ENCODE measurements at regions not wholly inside any gene's neighbourhood (a gene's known extent, or its start where the extent isn't known, plus 50 kb on each side); places are given as distances from the start of the nearest gene placed in this dataset.

- H3K4me3 Mint-ChIP-seq (ENCODE audit: low read depth) = no peak overlapping the region
These were observed 83.3 kb upstream of the MKLN1 start for GRCh38 chr7:131244259-131244852.

GRCh38 chr7:131249003-131249402 lies 78.7 kb upstream of the MKLN1 start:
- H3K27ac Mint-ChIP-seq = peak overlapping the region; percentile 15
- H3K4me1 Mint-ChIP-seq (ENCODE audit: low read depth) = peaks cover 7% of the 10 kb centered on the region
- DNase-seq (ENCODE audit: low spot score, unreplicated experiment) = no peak
- H3K27me3 Mint-ChIP-seq = peaks cover 4% of the 10 kb centered on the region
- no peak for TF ChIP-seq CTCF (IDR thresholded peaks at IDR 0.05; ENCODE audit: unreplicated experiment)
- peaks cover 6% of the 10 kb centered on the region for H3K9me3 Mint-ChIP-seq (ENCODE audit: low read depth)
- H3K4me3 Mint-ChIP-seq (ENCODE audit: low read depth) = no peak overlapping the region
- peaks cover under 1% of the 10 kb centered on the region for H3K36me3 Mint-ChIP-seq (ENCODE audit: insufficient read depth)

More at GRCh38 chr7:131244259-131244852, 83.3 kb upstream of the MKLN1 start:
- peaks cover 1% of the 10 kb centered on the region for H3K27me3 Mint-ChIP-seq
- DNase-seq (ENCODE audit: low spot score, unreplicated experiment) = no peak
- peaks cover 4% of the 10 kb centered on the region for H3K4me1 Mint-ChIP-seq (ENCODE audit: low read depth)
- TF ChIP-seq CTCF (IDR thresholded peaks at IDR 0.05; ENCODE audit: unreplicated experiment) = no peak
- H3K9me3 Mint-ChIP-seq (ENCODE audit: low read depth) = no peaks in the 10 kb centered on the region
- H3K36me3 Mint-ChIP-seq (ENCODE audit: insufficient read depth) = no peaks in the 10 kb centered on the region
- no peak overlapping the region for H3K27ac Mint-ChIP-seq

GRCh38 chr7:131249483-131249882 lies 78.2 kb upstream of the MKLN1 start:
- Mint-ChIP-seq H3K4me3 (ENCODE audit: low read depth) (no peak overlapping the region), H3K9me3 (ENCODE audit: low read depth) (peaks cover 11% of the 10 kb centered on the region), H3K27me3 (peaks cover 4% of the 10 kb centered on the region), H3K4me1 (ENCODE audit: low read depth) (peaks cover 7% of the 10 kb centered on the region), H3K36me3 (ENCODE audit: insufficient read depth) (peaks cover 4% of the 10 kb centered on the region), H3K27ac (no peak overlapping the region)
- no peak for TF ChIP-seq CTCF (IDR thresholded peaks at IDR 0.05; ENCODE audit: unreplicated experiment)
- DNase-seq (ENCODE audit: low spot score, unreplicated experiment) = no peak

GRCh38 chr7:131250331-131250730 lies 77.3 kb upstream of the MKLN1 start:
- Mint-ChIP-seq H3K36me3 (ENCODE audit: insufficient read depth) (peaks cover 7% of the 10 kb centered on the region), H3K4me1 (ENCODE audit: low read depth) (peaks cover 7% of the 10 kb centered on the region), H3K27ac (no peak overlapping the region), H3K9me3 (ENCODE audit: low read depth) (peaks cover 17% of the 10 kb centered on the region), H3K4me3 (ENCODE audit: low read depth) (no peak overlapping the region), H3K27me3 (peaks cover 4% of the 10 kb centered on the region)
- TF ChIP-seq CTCF (IDR thresholded peaks at IDR 0.05; ENCODE audit: unreplicated experiment) = no peak
- no peak for DNase-seq (ENCODE audit: low spot score, unreplicated experiment)

GRCh38 chr7:131251371-131251770 lies 76.3 kb upstream of the MKLN1 start:
- H3K4me3 Mint-ChIP-seq (ENCODE audit: low read depth) = no peak overlapping the region
- H3K36me3 Mint-ChIP-seq (ENCODE audit: insufficient read depth) = peaks cover 7% of the 10 kb centered on the region
- TF ChIP-seq CTCF (IDR thresholded peaks at IDR 0.05; ENCODE audit: unreplicated experiment) = no peak
- DNase-seq (ENCODE audit: low spot score, unreplicated experiment) = no peak
- peaks cover 4% of the 10 kb centered on the region for H3K27me3 Mint-ChIP-seq
- H3K27ac Mint-ChIP-seq = no peak overlapping the region
- H3K4me1 Mint-ChIP-seq (ENCODE audit: low read depth) = peaks cover 7% of the 10 kb centered on the region
- peaks cover 20% of the 10 kb centered on the region for H3K9me3 Mint-ChIP-seq (ENCODE audit: low read depth)
